ENCODE measurements at regions not wholly inside any gene's neighbourhood (a gene's known extent, or its start where the extent isn't known, plus 50 kb on each side); places are given as distances from the start of the nearest gene placed in this dataset.

DNA sequence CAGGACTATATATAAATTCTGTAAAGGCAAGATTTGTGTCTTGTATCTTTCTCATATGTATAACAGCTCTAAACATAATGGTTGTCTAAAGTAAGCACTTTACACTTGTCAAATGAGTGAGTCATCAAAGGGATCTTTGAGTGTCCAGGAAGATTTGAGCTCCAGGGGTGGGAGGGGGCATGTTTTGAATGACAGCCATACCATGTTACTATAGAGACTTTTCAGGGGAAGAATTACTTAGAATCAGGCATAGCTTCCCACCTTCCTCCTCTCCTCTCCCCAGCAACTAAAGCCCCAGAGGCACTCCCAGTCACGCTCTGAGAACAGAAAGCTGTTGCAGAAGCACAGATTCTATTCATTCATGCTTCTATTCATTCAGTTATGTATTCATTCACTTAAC lies 65.8 kb upstream of the ALK start:
- TF ChIP-seq GATA3 (IDR thresholded peaks at IDR 0.05; ENCODE audit: low read depth, low read length): no peak
- no peak for TF ChIP-seq GATA2 (IDR thresholded peaks at IDR 0.05; ENCODE audit: low read depth, low read length)

Data from SH-SY5Y (cell line).